ENCODE measurements at regions not wholly inside any gene's neighbourhood (a gene's known extent, or its start where the extent isn't known, plus 50 kb on each side); places are given as distances from the start of the nearest gene placed in this dataset.

DNA sequence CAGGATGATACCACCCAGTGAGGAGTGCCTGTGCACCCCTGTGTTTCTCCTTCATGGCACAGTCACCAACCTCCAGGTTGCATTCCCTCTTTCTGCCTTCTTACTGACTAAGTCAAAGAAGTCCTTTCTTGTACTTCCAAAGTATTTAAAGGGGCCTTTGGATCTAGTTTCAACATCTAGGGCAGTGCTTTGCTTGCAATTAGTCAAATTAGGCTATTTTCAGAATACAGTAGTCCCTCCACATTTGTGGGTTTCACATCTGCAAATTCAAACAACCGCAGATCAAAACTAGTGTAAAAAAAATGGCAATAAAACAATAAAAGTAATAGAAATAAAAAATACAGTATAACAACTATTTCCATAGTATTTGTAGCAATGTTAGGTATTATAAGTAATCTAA lies 333.9 kb upstream of the SEMA6A start:
- Histone ChIP-seq H4K20me1 (replicated peaks; ENCODE audit: control insufficient read depth, extremely low read depth, insufficient read depth, low read length) (no peaks in the 10 kb centered on the region), H3K79me2 (ENCODE audit: control insufficient read depth, insufficient read depth, low read length) (no peaks in the 10 kb centered on the region), H3K9me3 (replicated peaks; ENCODE audit: control insufficient read depth, insufficient read depth, low read length) (no peaks in the 10 kb centered on the region), H3K9ac (replicated peaks; ENCODE audit: extremely low read depth, insufficient read depth, low read length) (no peak overlapping the region), H3K4me1 (ENCODE audit: control insufficient read depth, extremely low read depth, insufficient read depth, low read length) (no peaks in the 10 kb centered on the region), H3K9me1 (replicated peaks; ENCODE audit: control insufficient read depth, extremely low read depth, insufficient read depth, low read length) (no peaks in the 10 kb centered on the region), H3K4me3 (replicated peaks in 1 of 3; ENCODE audit: insufficient read depth in 1 of 3, low read depth in 1 of 3, low read length in 3 of 3) (no peak overlapping the region), H3K27me3 (ENCODE audit: control insufficient read depth in 2 of 2, insufficient read depth in 2 of 2, low read length in 2 of 2) (no peaks in the 10 kb centered on the region), H2AFZ (ENCODE audit: low read depth, low read length) (no peak overlapping the region), H3K27ac (ENCODE audit: insufficient read depth, low read depth, low read length) (no peak overlapping the region), H3K36me3 (ENCODE audit: control insufficient read depth in 2 of 2, extremely low read depth in 1 of 2, insufficient read depth in 2 of 2, low read length in 2 of 2) (no peaks in the 10 kb centered on the region), H3K4me2 (ENCODE audit: insufficient read depth, low read length) (no peak overlapping the region)
- ChIA-PET CTCF (no interaction called here), POLR2A (no interaction called here)
- dilution Hi-C loops (cut with MboI; ENCODE audit: extremely low pct_ligation_motif_present, low sequenced_read_pairs) (no loop called here), intact Hi-C loops (cut with micrococcal nuclease) (no loop called here)
- TF ChIP-seq, protein P1, sequence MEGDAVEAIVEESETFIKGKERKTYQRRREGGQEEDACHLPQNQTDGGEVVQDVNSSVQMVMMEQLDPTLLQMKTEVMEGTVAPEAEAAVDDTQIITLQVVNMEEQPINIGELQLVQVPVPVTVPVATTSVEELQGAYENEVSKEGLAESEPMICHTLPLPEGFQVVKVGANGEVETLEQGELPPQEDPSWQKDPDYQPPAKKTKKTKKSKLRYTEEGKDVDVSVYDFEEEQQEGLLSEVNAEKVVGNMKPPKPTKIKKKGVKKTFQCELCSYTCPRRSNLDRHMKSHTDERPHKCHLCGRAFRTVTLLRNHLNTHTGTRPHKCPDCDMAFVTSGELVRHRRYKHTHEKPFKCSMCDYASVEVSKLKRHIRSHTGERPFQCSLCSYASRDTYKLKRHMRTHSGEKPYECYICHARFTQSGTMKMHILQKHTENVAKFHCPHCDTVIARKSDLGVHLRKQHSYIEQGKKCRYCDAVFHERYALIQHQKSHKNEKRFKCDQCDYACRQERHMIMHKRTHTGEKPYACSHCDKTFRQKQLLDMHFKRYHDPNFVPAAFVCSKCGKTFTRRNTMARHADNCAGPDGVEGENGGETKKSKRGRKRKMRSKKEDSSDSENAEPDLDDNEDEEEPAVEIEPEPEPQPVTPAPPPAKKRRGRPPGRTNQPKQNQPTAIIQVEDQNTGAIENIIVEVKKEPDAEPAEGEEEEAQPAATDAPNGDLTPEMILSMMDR (IDR thresholded peaks at IDR 0.05; ENCODE audit: extremely low read depth in 1 of 2, insufficient read depth in 1 of 2, low read depth in 1 of 2, low read length in 2 of 2): no peak
- TF ChIP-seq GATA2 (IDR thresholded peaks at IDR 0.05; ENCODE audit: insufficient read depth, insufficient read length, low read depth, low read length) (no peak), POLR2AphosphoS5 (IDR thresholded peaks at IDR 0.05; ENCODE audit: insufficient read depth, low read depth, low read length) (no peak), JUN (IDR thresholded peaks at IDR 0.05; ENCODE audit: borderline replicate concordance, insufficient read depth, insufficient read length, low read depth) (no peak), MYC (IDR thresholded peaks at IDR 0.05; ENCODE audit: low read depth, low read length) (no peak), POLR2A (IDR thresholded peaks at IDR 0.05; ENCODE audit: low read depth, low read length) (no peak), EZH2 (IDR thresholded peaks at IDR 0.05; ENCODE audit: borderline replicate concordance, low read depth, low read length, severe bottlenecking) (no peak), FOS (IDR thresholded peaks at IDR 0.05; ENCODE audit: borderline replicate concordance, insufficient read depth, low read length) (no peak)
- TF ChIP-seq, protein P2, sequence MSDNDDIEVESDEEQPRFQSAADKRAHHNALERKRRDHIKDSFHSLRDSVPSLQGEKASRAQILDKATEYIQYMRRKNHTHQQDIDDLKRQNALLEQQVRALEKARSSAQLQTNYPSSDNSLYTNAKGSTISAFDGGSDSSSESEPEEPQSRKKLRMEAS (IDR thresholded peaks at IDR 0.05; ENCODE audit: insufficient read depth, insufficient read length): no peak
- no TSS peak for BruUV-seq (replicated peaks)
- FAIRE-seq (no peak), DNase-seq (ENCODE audit: low read depth, low spot score) (no peak)
